ENCODE measurements at regions not wholly inside any gene's neighbourhood (a gene's known extent, or its start where the extent isn't known, plus 50 kb on each side); places are given as distances from the start of the nearest gene placed in this dataset.

DNA sequence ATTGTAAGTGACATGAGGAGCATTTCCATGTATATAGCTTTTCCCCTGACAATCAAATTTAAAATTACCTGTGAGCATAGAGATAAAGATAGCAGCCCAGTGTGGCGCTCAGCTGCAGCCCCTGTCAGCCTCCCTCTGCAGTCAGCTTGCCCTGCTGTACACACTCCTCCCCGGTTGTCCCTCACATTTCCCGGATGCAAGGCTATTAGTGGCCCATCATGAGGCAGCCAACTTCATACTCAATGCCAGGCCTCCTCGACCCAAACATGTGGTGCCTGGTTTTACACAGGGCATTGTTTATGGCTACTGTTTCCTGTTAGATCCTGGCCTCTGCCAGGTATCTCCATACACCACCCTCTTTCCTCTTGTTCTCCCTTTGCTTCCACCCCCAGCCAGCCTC, 116.1 kb upstream of the SH3BP4 start:
- TF ChIP-seq, protein P1, sequence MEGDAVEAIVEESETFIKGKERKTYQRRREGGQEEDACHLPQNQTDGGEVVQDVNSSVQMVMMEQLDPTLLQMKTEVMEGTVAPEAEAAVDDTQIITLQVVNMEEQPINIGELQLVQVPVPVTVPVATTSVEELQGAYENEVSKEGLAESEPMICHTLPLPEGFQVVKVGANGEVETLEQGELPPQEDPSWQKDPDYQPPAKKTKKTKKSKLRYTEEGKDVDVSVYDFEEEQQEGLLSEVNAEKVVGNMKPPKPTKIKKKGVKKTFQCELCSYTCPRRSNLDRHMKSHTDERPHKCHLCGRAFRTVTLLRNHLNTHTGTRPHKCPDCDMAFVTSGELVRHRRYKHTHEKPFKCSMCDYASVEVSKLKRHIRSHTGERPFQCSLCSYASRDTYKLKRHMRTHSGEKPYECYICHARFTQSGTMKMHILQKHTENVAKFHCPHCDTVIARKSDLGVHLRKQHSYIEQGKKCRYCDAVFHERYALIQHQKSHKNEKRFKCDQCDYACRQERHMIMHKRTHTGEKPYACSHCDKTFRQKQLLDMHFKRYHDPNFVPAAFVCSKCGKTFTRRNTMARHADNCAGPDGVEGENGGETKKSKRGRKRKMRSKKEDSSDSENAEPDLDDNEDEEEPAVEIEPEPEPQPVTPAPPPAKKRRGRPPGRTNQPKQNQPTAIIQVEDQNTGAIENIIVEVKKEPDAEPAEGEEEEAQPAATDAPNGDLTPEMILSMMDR (IDR thresholded peaks at IDR 0.05): no peak
- TF ChIP-seq POLR2A (IDR thresholded peaks at IDR 0.05): no peak
